ENCODE measurements at regions not wholly inside any gene's neighbourhood (a gene's known extent, or its start where the extent isn't known, plus 50 kb on each side); places are given as distances from the start of the nearest gene placed in this dataset.

DNA sequence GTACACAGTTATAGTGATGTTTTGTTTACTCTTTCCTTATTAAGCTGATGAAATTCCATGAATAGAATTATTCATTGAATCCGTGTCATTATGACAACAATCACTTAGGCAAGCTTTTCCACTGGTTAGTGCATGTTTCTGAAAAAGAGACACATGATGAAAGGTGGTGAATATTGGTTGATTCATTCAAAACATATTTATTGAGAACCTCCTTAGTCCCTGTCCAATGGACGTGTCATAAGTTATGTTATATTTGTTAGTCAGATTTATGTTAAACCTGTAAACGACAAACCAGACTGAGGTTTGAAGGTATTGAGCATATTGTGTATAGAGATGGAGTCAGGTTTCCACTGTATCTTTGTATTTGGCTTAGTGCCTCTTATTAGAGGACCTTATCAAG lies 1888.9 kb upstream of the CDH6 start:
- H3K9me1 ChIP-seq (replicated peaks; ENCODE audit: control insufficient read depth, extremely low read depth, insufficient read depth, low read length) = no peaks in the 10 kb centered on the region
- H3K79me2 ChIP-seq (ENCODE audit: control insufficient read depth, insufficient read depth, low read length) = no peaks in the 10 kb centered on the region
- dilution Hi-C loops (cut with MboI; ENCODE audit: extremely low pct_ligation_motif_present, low sequenced_read_pairs) = no loop called here
- no TSS peak for BruUV-seq (replicated peaks)
- TF ChIP-seq POLR2A (IDR thresholded peaks at IDR 0.05; ENCODE audit: low read depth, low read length) (no peak), POLR2AphosphoS5 (IDR thresholded peaks at IDR 0.05; ENCODE audit: insufficient read depth, low read depth, low read length) (no peak), GATA2 (IDR thresholded peaks at IDR 0.05; ENCODE audit: insufficient read depth, insufficient read length, low read depth, low read length) (no peak), JUN (IDR thresholded peaks at IDR 0.05; ENCODE audit: borderline replicate concordance, insufficient read depth, insufficient read length, low read depth) (no peak), EZH2 (IDR thresholded peaks at IDR 0.05; ENCODE audit: borderline replicate concordance, low read depth, low read length, severe bottlenecking) (no peak), MYC (IDR thresholded peaks at IDR 0.05; ENCODE audit: low read depth, low read length) (no peak), FOS (IDR thresholded peaks at IDR 0.05; ENCODE audit: borderline replicate concordance, insufficient read depth, low read length) (no peak)
- TF ChIP-seq, protein P1, sequence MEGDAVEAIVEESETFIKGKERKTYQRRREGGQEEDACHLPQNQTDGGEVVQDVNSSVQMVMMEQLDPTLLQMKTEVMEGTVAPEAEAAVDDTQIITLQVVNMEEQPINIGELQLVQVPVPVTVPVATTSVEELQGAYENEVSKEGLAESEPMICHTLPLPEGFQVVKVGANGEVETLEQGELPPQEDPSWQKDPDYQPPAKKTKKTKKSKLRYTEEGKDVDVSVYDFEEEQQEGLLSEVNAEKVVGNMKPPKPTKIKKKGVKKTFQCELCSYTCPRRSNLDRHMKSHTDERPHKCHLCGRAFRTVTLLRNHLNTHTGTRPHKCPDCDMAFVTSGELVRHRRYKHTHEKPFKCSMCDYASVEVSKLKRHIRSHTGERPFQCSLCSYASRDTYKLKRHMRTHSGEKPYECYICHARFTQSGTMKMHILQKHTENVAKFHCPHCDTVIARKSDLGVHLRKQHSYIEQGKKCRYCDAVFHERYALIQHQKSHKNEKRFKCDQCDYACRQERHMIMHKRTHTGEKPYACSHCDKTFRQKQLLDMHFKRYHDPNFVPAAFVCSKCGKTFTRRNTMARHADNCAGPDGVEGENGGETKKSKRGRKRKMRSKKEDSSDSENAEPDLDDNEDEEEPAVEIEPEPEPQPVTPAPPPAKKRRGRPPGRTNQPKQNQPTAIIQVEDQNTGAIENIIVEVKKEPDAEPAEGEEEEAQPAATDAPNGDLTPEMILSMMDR (IDR thresholded peaks at IDR 0.05; ENCODE audit: extremely low read depth in 1 of 2, insufficient read depth in 1 of 2, low read depth in 1 of 2, low read length in 2 of 2) = no peak
- TF ChIP-seq, protein P2, sequence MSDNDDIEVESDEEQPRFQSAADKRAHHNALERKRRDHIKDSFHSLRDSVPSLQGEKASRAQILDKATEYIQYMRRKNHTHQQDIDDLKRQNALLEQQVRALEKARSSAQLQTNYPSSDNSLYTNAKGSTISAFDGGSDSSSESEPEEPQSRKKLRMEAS (IDR thresholded peaks at IDR 0.05; ENCODE audit: insufficient read depth, insufficient read length) = no peak
- H3K27me3 ChIP-seq (ENCODE audit: control insufficient read depth in 2 of 2, insufficient read depth in 2 of 2, low read length in 2 of 2) = no peaks in the 10 kb centered on the region
- POLR2A ChIA-PET = no interaction called here
- CTCF ChIA-PET = no interaction called here
- H3K9me3 ChIP-seq (replicated peaks; ENCODE audit: control insufficient read depth, insufficient read depth, low read length) = no peaks in the 10 kb centered on the region
- H3K4me2 ChIP-seq (ENCODE audit: insufficient read depth, low read length) = no peak overlapping the region
- H4K20me1 ChIP-seq (replicated peaks; ENCODE audit: control insufficient read depth, extremely low read depth, insufficient read depth, low read length) = no peaks in the 10 kb centered on the region
- no peak overlapping the region for H3K9ac ChIP-seq (replicated peaks; ENCODE audit: extremely low read depth, insufficient read depth, low read length)
- FAIRE-seq (no peak), DNase-seq (ENCODE audit: low read depth, low spot score) (no peak)
- H2AFZ ChIP-seq (ENCODE audit: low read depth, low read length) = no peak overlapping the region
- no peaks in the 10 kb centered on the region for H3K36me3 ChIP-seq (ENCODE audit: control insufficient read depth in 2 of 2, extremely low read depth in 1 of 2, insufficient read depth in 2 of 2, low read length in 2 of 2)
- no peaks in the 10 kb centered on the region for H3K4me1 ChIP-seq (ENCODE audit: control insufficient read depth, extremely low read depth, insufficient read depth, low read length)
- intact Hi-C loops (cut with micrococcal nuclease) = no loop called here
- H3K27ac ChIP-seq (ENCODE audit: insufficient read depth, low read depth, low read length) = no peak overlapping the region
- H3K4me3 ChIP-seq (replicated peaks in 1 of 3; ENCODE audit: insufficient read depth in 1 of 3, low read depth in 1 of 3, low read length in 3 of 3) = no peak overlapping the region

All from endothelial cell of umbilical vein (primary cell).